ENCODE measurements at regions not wholly inside any gene's neighbourhood (a gene's known extent, or its start where the extent isn't known, plus 50 kb on each side); places are given as distances from the start of the nearest gene placed in this dataset.

DNA sequence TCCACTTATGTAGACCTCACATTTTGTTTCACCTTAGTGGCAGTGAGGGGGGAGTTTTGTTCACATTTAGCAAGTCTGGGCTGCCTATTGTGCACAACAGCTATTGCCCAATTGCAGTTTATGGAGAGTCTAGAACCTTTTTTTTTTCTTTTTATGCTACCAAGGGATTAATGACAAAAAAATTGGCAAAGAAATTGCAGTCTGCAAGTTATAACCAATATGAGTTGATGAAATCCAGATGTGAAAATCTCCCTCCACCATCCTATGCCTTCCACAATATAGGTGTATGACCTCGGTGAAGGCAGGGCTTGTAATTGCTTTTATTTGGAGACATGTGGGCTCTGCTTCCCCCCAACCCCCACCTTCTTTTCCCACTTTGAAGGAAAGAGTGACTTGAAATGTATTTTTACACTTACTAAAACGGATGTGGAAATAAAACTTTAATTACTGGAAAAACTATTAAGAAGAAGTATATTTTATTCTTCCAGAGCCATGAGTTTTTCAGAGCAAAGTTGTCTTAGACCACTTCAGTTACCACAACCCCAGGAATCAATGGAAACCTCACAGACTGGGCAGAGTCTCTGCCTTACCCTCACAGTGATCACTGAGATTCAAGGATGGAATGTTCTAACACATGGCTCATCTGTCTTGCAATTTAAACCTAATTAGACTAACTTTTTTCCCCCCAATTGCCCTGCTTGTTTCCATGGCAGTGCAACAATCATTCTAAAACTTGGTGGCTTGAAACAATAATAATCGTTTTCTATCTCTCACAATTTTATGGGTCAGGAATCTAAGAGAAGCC, 120.8 kb upstream of the SLC5A12 start:
- TF ChIP-seq, protein P1, sequence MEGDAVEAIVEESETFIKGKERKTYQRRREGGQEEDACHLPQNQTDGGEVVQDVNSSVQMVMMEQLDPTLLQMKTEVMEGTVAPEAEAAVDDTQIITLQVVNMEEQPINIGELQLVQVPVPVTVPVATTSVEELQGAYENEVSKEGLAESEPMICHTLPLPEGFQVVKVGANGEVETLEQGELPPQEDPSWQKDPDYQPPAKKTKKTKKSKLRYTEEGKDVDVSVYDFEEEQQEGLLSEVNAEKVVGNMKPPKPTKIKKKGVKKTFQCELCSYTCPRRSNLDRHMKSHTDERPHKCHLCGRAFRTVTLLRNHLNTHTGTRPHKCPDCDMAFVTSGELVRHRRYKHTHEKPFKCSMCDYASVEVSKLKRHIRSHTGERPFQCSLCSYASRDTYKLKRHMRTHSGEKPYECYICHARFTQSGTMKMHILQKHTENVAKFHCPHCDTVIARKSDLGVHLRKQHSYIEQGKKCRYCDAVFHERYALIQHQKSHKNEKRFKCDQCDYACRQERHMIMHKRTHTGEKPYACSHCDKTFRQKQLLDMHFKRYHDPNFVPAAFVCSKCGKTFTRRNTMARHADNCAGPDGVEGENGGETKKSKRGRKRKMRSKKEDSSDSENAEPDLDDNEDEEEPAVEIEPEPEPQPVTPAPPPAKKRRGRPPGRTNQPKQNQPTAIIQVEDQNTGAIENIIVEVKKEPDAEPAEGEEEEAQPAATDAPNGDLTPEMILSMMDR (IDR thresholded peaks at IDR 0.05 in 8 of 11, conservative IDR thresholded peaks at IDR 0.05 in 3 of 11): no peak
- no peak for TF ChIP-seq POLR2A (IDR thresholded peaks at IDR 0.05)

Measured in spleen (tissue), 7 donors.